DND-41 (cell line): ENCODE measurements at regions not wholly inside any gene's neighbourhood (a gene's known extent, or its start where the extent isn't known, plus 50 kb on each side); places are given as distances from the start of the nearest gene placed in this dataset.

ENCODE experiments used
- ATAC-seq: fragments of 200-7000 bp; cut with Tn5 transposase; 3 replicates; pipeline ENCODE4 v1.9.1; 2021; ENCODE audit warnings: low read depth; ENCODE audit not compliant: insufficient read depth
- DNase-seq: peaks from one replicate; pipeline ENCODE4 v3.0.0-alpha.2; 2020
- H2AFZ ChIP-seq: 2 replicates; pipeline ENCODE4 v1.6.0; 2012; ENCODE audit warnings: low read depth, low read length
- H3K27ac ChIP-seq: 2 replicates; pipeline ENCODE4 v1.5.1; 2012; ENCODE audit warnings: low read length, inconsistent platforms
- H3K27me3 ChIP-seq: fragments of 200-600 bp; sonication (generic); 2 replicates; pipeline ENCODE4 v1.6.0; 2012; ENCODE audit warnings: low read length, mild to moderate bottlenecking, inconsistent platforms; ENCODE audit not compliant: insufficient read depth, poor library complexity
- H3K36me3 ChIP-seq: 2 replicates; pipeline ENCODE4 v1.5.1; 2012; ENCODE audit warnings: low read length, inconsistent platforms; ENCODE audit not compliant: insufficient read depth
- H3K4me1 ChIP-seq: 2 replicates; pipeline ENCODE4 v1.5.1; 2012; ENCODE audit warnings: mild to moderate bottlenecking, low read length; ENCODE audit not compliant: insufficient read depth
- H3K4me2 ChIP-seq: 2 replicates; pipeline ENCODE4 v1.6.0; 2012; ENCODE audit warnings: mild to moderate bottlenecking, moderate library complexity, low read length, inconsistent platforms; ENCODE audit not compliant: insufficient read depth
- H3K4me3 ChIP-seq, 2 experiments: fragments of 200-600 bp in 1 of 2; shearing (Covaris generic) in 1 of 2; 2 replicates each; pipeline ENCODE4 v1.5.1; 2012 to 2016; ENCODE audit warnings: inconsistent platforms in 2 of 2, low read length in 2 of 2, mild to moderate bottlenecking in 2 of 2, low read depth in 1 of 2, moderate library complexity in 1 of 2
- H3K79me2 ChIP-seq: 2 replicates; pipeline ENCODE4 v1.6.0; 2012; ENCODE audit warnings: low read length, inconsistent platforms; ENCODE audit not compliant: insufficient read depth
- H3K9ac ChIP-seq: 2 replicates; pipeline ENCODE4 v1.6.0; 2012; ENCODE audit warnings: low read depth, mild to moderate bottlenecking, inconsistent platforms, low read length, moderate library complexity
- H3K9me3 ChIP-seq: 2 replicates; pipeline ENCODE4 v1.5.1; 2012; ENCODE audit warnings: low read length, moderate library complexity, mild to moderate bottlenecking, inconsistent platforms; ENCODE audit not compliant: insufficient read depth, severe bottlenecking
- H4K20me1 ChIP-seq: 2 replicates; pipeline ENCODE4 v1.6.0; 2012; ENCODE audit warnings: low read length; ENCODE audit not compliant: insufficient read depth
- CTCF ChIP-seq: IDR thresholded peaks from 2 replicates; pipeline ENCODE4 v1.5.1; 2012; ENCODE audit warnings: borderline replicate concordance, low read length, moderate library complexity, mild to moderate bottlenecking; ENCODE audit not compliant: poor library complexity, severe bottlenecking; ENCODE audit errors: extremely low read depth
- EZH2 ChIP-seq: IDR thresholded peaks from 3 replicates; pipeline ENCODE4 v1.6.1; 2012; ENCODE audit warnings: borderline replicate concordance, low read depth, mild to moderate bottlenecking, moderate library complexity, low read length, inconsistent platforms; ENCODE audit not compliant: severe bottlenecking

DNA sequence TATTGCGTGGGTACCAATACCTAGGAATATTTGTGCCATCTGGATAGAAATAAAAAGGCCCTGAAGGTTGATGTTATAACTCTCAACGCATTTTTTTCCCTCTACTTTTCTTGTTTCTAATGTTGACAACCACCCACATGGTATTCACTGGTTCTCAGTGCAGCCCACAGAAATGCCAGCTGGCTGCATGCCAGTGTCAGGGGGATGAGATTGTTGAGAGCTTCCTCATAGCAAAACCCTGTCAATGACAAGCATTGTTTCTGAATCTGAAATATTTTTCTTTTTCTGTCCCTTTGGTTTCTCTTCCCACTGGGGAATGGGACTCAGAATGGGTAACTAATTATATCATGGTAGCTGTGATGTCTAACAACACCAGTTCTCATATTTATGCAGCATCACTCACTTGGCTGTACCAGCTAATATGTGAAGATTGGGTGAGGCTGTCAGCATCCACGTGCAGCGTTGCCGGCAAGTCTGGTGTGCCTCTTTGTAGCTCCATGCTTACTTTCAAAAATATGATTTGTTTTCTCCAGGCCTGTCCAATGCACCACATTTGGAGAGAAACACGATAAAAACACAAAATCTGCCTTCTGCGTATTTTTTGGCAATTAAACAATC, 284.6 kb downstream of the PTBP2 start:
- Histone ChIP-seq H3K4me1 (no peaks in the 10 kb centered on the region), H3K9me3 (no peaks in the 10 kb centered on the region), H3K9ac (no peak overlapping the region), H3K36me3 (no peaks in the 10 kb centered on the region), H3K27me3 (no peaks in the 10 kb centered on the region), H3K27ac (no peak overlapping the region), H3K79me2 (no peaks in the 10 kb centered on the region), H2AFZ (no peak overlapping the region), H4K20me1 (no peaks in the 10 kb centered on the region), H3K4me3 (no peak overlapping the region), H3K4me2 (no peak overlapping the region)
- TF ChIP-seq EZH2, result no peak
- no peak for TF ChIP-seq CTCF
- ATAC-seq, result no peak
- DNase-seq, result no peak

GRCh38 chr1:97007840-97008604, 286.4 kb downstream of the PTBP2 start:
- H3K79me2 ChIP-seq, result no peaks in the 10 kb centered on the region
- no peak overlapping the region for H3K4me2 ChIP-seq
- no peak overlapping the region for H3K9ac ChIP-seq
- no peaks in the 10 kb centered on the region for H3K4me1 ChIP-seq
- no peak overlapping the region for H3K27ac ChIP-seq
- DNase-seq (no peak), ATAC-seq (no peak)
- H2AFZ ChIP-seq, result no peak overlapping the region
- no peaks in the 10 kb centered on the region for H3K9me3 ChIP-seq
- H3K27me3 ChIP-seq, result no peaks in the 10 kb centered on the region
- TF ChIP-seq EZH2, result no peak
- TF ChIP-seq CTCF, result no peak
- H3K36me3 ChIP-seq, result no peaks in the 10 kb centered on the region
- no peaks in the 10 kb centered on the region for H4K20me1 ChIP-seq
- H3K4me3 ChIP-seq, result no peak overlapping the region

- H3K79me2 ChIP-seq, result no peaks in the 10 kb centered on the region
- H3K27me3 ChIP-seq, result no peaks in the 10 kb centered on the region
- H4K20me1 ChIP-seq, result no peaks in the 10 kb centered on the region
- H3K9ac ChIP-seq, result no peak overlapping the region
- H3K4me3 ChIP-seq, result no peak overlapping the region
- H3K4me1 ChIP-seq, result no peaks in the 10 kb centered on the region
- ATAC-seq (no peak), DNase-seq (no peak)
- no peak overlapping the region for H3K4me2 ChIP-seq
- H3K27ac ChIP-seq, result no peak overlapping the region
- H3K9me3 ChIP-seq, result no peaks in the 10 kb centered on the region
- no peak overlapping the region for H2AFZ ChIP-seq
- no peaks in the 10 kb centered on the region for H3K36me3 ChIP-seq
- no peak for TF ChIP-seq EZH2
These were observed 289.1 kb downstream of the PTBP2 start for GRCh38 chr1:97010566-97011264.

DNA sequence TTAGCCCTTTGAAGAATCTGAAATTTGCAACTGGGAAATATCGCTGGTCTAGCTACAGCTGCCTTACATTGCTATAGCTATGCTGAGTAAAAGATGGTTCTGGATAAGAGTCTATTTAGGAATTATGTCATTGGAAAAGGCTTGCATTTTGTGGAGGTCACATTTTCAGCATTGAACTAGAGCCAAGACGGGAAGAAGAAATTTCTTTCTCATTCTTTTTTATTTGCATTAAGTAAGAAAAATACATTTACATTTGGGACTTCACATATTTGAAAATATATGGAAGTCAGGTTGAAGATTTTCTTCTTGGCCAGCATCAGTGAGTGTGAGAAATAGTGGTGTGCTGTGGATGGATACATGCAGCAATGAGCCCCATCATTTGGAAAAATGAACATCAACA, 291.6 kb downstream of the PTBP2 start:
- Histone ChIP-seq H3K27me3 (no peaks in the 10 kb centered on the region), H3K36me3 (no peaks in the 10 kb centered on the region), H4K20me1 (no peaks in the 10 kb centered on the region), H3K27ac (no peak overlapping the region), H3K79me2 (no peaks in the 10 kb centered on the region), H3K4me2 (no peak overlapping the region), H2AFZ (no peak overlapping the region), H3K4me3 (no peak overlapping the region), H3K9me3 (no peaks in the 10 kb centered on the region), H3K4me1 (no peaks in the 10 kb centered on the region), H3K9ac (no peak overlapping the region)
- ATAC-seq, result no peak
- TF ChIP-seq CTCF (no peak), EZH2 (no peak)
- no peak for DNase-seq
